Progenitor cell of endocrine pancreas (in vitro differentiated cells): ENCODE measurements at regions not wholly inside any gene's neighbourhood (a gene's known extent, or its start where the extent isn't known, plus 50 kb on each side); places are given as distances from the start of the nearest gene placed in this dataset.

Experiments used
- DNase-seq: peaks from one replicate; pipeline ENCODE4 v3.0.0; 2021; ENCODE audit warnings: low spot score; ENCODE audit not compliant: unreplicated experiment
- H3K27ac Mint-ChIP-seq: 2 replicates; pipeline ENCODE4 v1.8.0; 2021; ENCODE audit warnings: mild to moderate bottlenecking, moderate library complexity, mixed read lengths
- H3K27me3 Mint-ChIP-seq: 2 replicates; pipeline ENCODE4 v1.8.0; 2021; ENCODE audit warnings: mixed read lengths
- H3K36me3 Mint-ChIP-seq: 2 replicates; pipeline ENCODE4 v1.8.0; 2022; ENCODE audit warnings: mixed read lengths; ENCODE audit not compliant: insufficient read depth
- H3K4me1 Mint-ChIP-seq: 2 replicates; pipeline ENCODE4 v1.8.0; 2021; ENCODE audit warnings: low read depth, mixed read lengths
- H3K4me3 Mint-ChIP-seq: 2 replicates; pipeline ENCODE4 v1.8.0; 2021; ENCODE audit warnings: low read depth, mild to moderate bottlenecking, moderate library complexity, mixed read lengths
- H3K9me3 Mint-ChIP-seq: 2 replicates; pipeline ENCODE4 v1.8.0; 2021; ENCODE audit warnings: low read depth, mixed read lengths
- CTCF ChIP-seq: fragments of 200-600 bp; sonication (generic); IDR thresholded peaks from one replicate; pipeline ENCODE4 v1.5.0; 2021; ENCODE audit warnings: antibody characterized with exemption, mild to moderate bottlenecking; ENCODE audit not compliant: unreplicated experiment

GRCh38 chr3:166388321-166388720 is 551.1 kb upstream of the BCHE start:
- Mint-ChIP-seq H3K4me1 (no peaks in the 10 kb centered on the region), H3K9me3 (peaks cover 7% of the 10 kb centered on the region), H3K4me3 (no peak overlapping the region), H3K36me3 (no peaks in the 10 kb centered on the region), H3K27me3 (no peaks in the 10 kb centered on the region), H3K27ac (no peak overlapping the region)
- no peak for DNase-seq
- TF ChIP-seq CTCF = no peak

- Mint-ChIP-seq H3K27me3 (no peaks in the 10 kb centered on the region), H3K36me3 (no peaks in the 10 kb centered on the region), H3K4me1 (peaks cover 4% of the 10 kb centered on the region), H3K9me3 (peaks cover 13% of the 10 kb centered on the region), H3K4me3 (no peak overlapping the region), H3K27ac (no peak overlapping the region)
- DNase-seq = no peak
- no peak for TF ChIP-seq CTCF
These were observed 535.4 kb upstream of the BCHE start for GRCh38 chr3:166372571-166373106.

- Mint-ChIP-seq H3K27me3 (no peaks in the 10 kb centered on the region), H3K27ac (no peak overlapping the region), H3K4me1 (peaks cover 4% of the 10 kb centered on the region), H3K9me3 (peaks cover 10% of the 10 kb centered on the region), H3K36me3 (no peaks in the 10 kb centered on the region), H3K4me3 (no peak overlapping the region)
- TF ChIP-seq CTCF = no peak
- no peak for DNase-seq
These were observed 530.8 kb upstream of the BCHE start for GRCh38 chr3:166367947-166368533.

GRCh38 chr3:166362698-166363097 is 525.5 kb upstream of the BCHE start:
- no peaks in the 10 kb centered on the region for H3K27me3 Mint-ChIP-seq
- H3K4me1 Mint-ChIP-seq = no peaks in the 10 kb centered on the region
- no peaks in the 10 kb centered on the region for H3K36me3 Mint-ChIP-seq
- no peaks in the 10 kb centered on the region for H3K9me3 Mint-ChIP-seq
- TF ChIP-seq CTCF = no peak
- no peak for DNase-seq
- no peak overlapping the region for H3K4me3 Mint-ChIP-seq
- no peak overlapping the region for H3K27ac Mint-ChIP-seq

- no peak for DNase-seq
- no peak overlapping the region for H3K4me3 Mint-ChIP-seq
- TF ChIP-seq CTCF = no peak
- no peak overlapping the region for H3K27ac Mint-ChIP-seq
- H3K4me1 Mint-ChIP-seq = no peaks in the 10 kb centered on the region
- no peaks in the 10 kb centered on the region for H3K9me3 Mint-ChIP-seq
- H3K27me3 Mint-ChIP-seq = no peaks in the 10 kb centered on the region
- no peaks in the 10 kb centered on the region for H3K36me3 Mint-ChIP-seq
These were observed 523.5 kb upstream of the BCHE start for GRCh38 chr3:166360720-166361119.
